Endothelial cell of umbilical vein (primary cell): ENCODE measurements at regions not wholly inside any gene's neighbourhood (a gene's known extent, or its start where the extent isn't known, plus 50 kb on each side); places are given as distances from the start of the nearest gene placed in this dataset.

Experiments used
- BruUV-seq: library from RNA; stranded (reverse); fragments of 400-500 nt; replicated peaks from 2 replicates; lab custom pipeline; 2021; lab: Mats Ljungman, UMichigan
- CTCF ChIA-PET: fragments of 300-600, 350-600 bp; sonication (Branson Sonifier 250); formaldehyde crosslinking; loops from one replicate; lab custom pipeline; 2021; ENCODE audit warnings: antibody characterized with exemption, inconsistent platforms; lab: Charles Lee
- POLR2A ChIA-PET: fragments of 300-600, 350-600 bp; sonication (Branson Sonifier 250); formaldehyde crosslinking; loops from one replicate; lab custom pipeline; 2021; ENCODE audit warnings: antibody characterized with exemption, inconsistent platforms; lab: Charles Lee
- DNase-seq: peaks from one replicate; pipeline ENCODE4 v3.0.0-alpha.2; 2011; ENCODE audit warnings: low read depth, low spot score
- FAIRE-seq: peaks from 2 replicates; lab custom pipeline; 2011; peaks lifted over from hg19 to GRCh38; lab: Jason Lieb, UNC
- H2AFZ ChIP-seq: 2 replicates; pipeline ENCODE4 v1.6.0; 2012; ENCODE audit warnings: low read depth, low read length, control low read depth, inconsistent platforms
- H3K27ac ChIP-seq: 2 replicates; pipeline ENCODE4 v1.5.1; 2011; ENCODE audit warnings: low read depth, mild to moderate bottlenecking, control low read depth, low read length, moderate library complexity; ENCODE audit not compliant: insufficient read depth
- H3K27me3 ChIP-seq, 2 experiments: 2 replicates each; pipeline versions ENCODE4 v1.6.0 to v1.6.1; 2011; ENCODE audit warnings: low read length in 2 of 2, mixed read lengths in 1 of 2; ENCODE audit not compliant: control insufficient read depth in 2 of 2, insufficient read depth in 2 of 2
- H3K36me3 ChIP-seq, 2 experiments: 2 replicates in 1 of 2; 3 replicates in 1 of 2; pipeline ENCODE4 v1.5.1; 2011; ENCODE audit warnings: low read length in 2 of 2, mild to moderate bottlenecking in 1 of 2, moderate library complexity in 1 of 2; ENCODE audit not compliant: control insufficient read depth in 2 of 2, insufficient read depth in 2 of 2; ENCODE audit errors: extremely low read depth in 1 of 2
- H3K4me1 ChIP-seq: 3 replicates; pipeline ENCODE4 v1.5.1; 2011; ENCODE audit warnings: mild to moderate bottlenecking, low read length; ENCODE audit not compliant: control insufficient read depth, insufficient read depth; ENCODE audit errors: extremely low read depth
- H3K4me2 ChIP-seq: 2 replicates; pipeline ENCODE4 v1.6.1; 2011; ENCODE audit warnings: low read length, control low read depth, mixed read lengths; ENCODE audit not compliant: insufficient read depth
- H3K4me3 ChIP-seq, 3 experiments: fragments of 200-600 bp in 1 of 3; sonication (generic), shearing (Covaris generic) in 1 of 3; replicated peaks in 1 of 3; 2 replicates each; pipeline ENCODE4 v1.5.1; 2011 to 2016; ENCODE audit warnings: control low read depth in 3 of 3, low read length in 3 of 3, mild to moderate bottlenecking in 2 of 3, inconsistent platforms in 1 of 3, low read depth in 1 of 3, moderate library complexity in 1 of 3; ENCODE audit not compliant: insufficient read depth in 1 of 3
- H3K79me2 ChIP-seq: 2 replicates; pipeline ENCODE4 v1.6.0; 2012; ENCODE audit warnings: low read length, inconsistent platforms; ENCODE audit not compliant: control insufficient read depth, insufficient read depth
- H3K9ac ChIP-seq: replicated peaks from 2 replicates; pipeline ENCODE3; 2011; ENCODE audit warnings: low read length, control low read depth; ENCODE audit not compliant: insufficient read depth; ENCODE audit errors: extremely low read depth
- H3K9me1 ChIP-seq: replicated peaks from 3 replicates; pipeline ENCODE4 v1.6.0; 2011; ENCODE audit warnings: mild to moderate bottlenecking, low read length; ENCODE audit not compliant: control insufficient read depth, insufficient read depth; ENCODE audit errors: extremely low read depth
- H3K9me3 ChIP-seq: replicated peaks from 2 replicates; pipeline ENCODE4 v1.5.1; 2012; ENCODE audit warnings: low read length, inconsistent platforms; ENCODE audit not compliant: control insufficient read depth, insufficient read depth
- H4K20me1 ChIP-seq: replicated peaks from 2 replicates; pipeline ENCODE3; 2011; ENCODE audit warnings: mild to moderate bottlenecking, low read length; ENCODE audit not compliant: control insufficient read depth, insufficient read depth; ENCODE audit errors: extremely low read depth
- CTCF ChIP-seq, 2 donors: IDR thresholded peaks; 1 replicate in 1 of 2; 2 replicates in 1 of 2; pipeline ENCODE4 v1.5.1; 2011; ENCODE audit warnings: low read length in 2 of 2, mild to moderate bottlenecking in 2 of 2, moderate library complexity in 2 of 2, control low read depth in 1 of 2, inconsistent platforms in 1 of 2, low read depth in 1 of 2; ENCODE audit not compliant: insufficient read depth in 1 of 2; ENCODE audit errors: extremely low read depth in 1 of 2
- FOS ChIP-seq: IDR thresholded peaks from 2 replicates; pipeline ENCODE4 v1.6.1; 2011; ENCODE audit warnings: mild to moderate bottlenecking, low read length, moderate library complexity, borderline replicate concordance; ENCODE audit not compliant: insufficient read depth
- GATA2 ChIP-seq: IDR thresholded peaks from 2 replicates; pipeline ENCODE4 v1.7.0; 2011; ENCODE audit warnings: low read depth, mild to moderate bottlenecking, moderate library complexity, mixed read lengths, low read length; ENCODE audit not compliant: insufficient read length, insufficient read depth
- MAX ChIP-seq: IDR thresholded peaks from 2 replicates; pipeline ENCODE4 v1.6.1; 2011; ENCODE audit not compliant: insufficient read depth, insufficient read length
- POLR2AphosphoS5 ChIP-seq: IDR thresholded peaks from 2 replicates; pipeline ENCODE4 v1.6.1; 2012; ENCODE audit warnings: low read depth, mild to moderate bottlenecking, control low read depth, low read length, moderate library complexity; ENCODE audit not compliant: insufficient read depth
- dilution Hi-C: fragments of 300-500 bp; cut with MboI; formaldehyde crosslinking; loops from one replicate; pipeline ENCODE4 v1.15.0; 2019; ENCODE audit warnings: low sequenced_read_pairs; ENCODE audit not compliant: extremely low pct_ligation_motif_present
- intact Hi-C: fragments of 100-400 bp; cut with micrococcal nuclease; formaldehyde crosslinking; loops from one replicate; pipeline ENCODE4 v1.10.0; 2022

DNA sequence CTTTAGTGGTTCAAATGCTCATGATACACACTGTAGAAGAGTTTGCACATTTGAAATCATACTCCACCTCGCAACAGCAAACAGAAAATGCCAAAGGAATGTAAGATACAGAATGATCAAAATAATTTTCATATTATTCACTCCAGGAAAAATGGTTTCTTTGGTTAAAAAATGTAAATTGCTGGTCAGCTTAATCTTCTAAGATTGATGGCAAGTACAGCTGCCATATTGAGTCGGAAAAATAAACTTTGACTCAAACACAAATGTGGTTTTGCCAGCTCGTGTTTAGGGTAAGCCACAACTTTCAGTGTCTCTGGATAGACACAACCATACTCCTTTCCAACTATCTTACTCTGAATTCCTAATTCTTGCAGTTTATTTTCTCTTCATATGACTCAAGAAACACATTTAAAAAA lies 154.9 kb upstream of the SMIM21 start:
- intact Hi-C loops (no loop called here), dilution Hi-C loops (no loop called here)
- Histone ChIP-seq H3K9me1 (no peaks in the 10 kb centered on the region), H3K4me1 (no peaks in the 10 kb centered on the region), H3K36me3 (no peaks in the 10 kb centered on the region), H2AFZ (no peak overlapping the region), H3K9ac (no peak overlapping the region), H3K4me3 (no peak overlapping the region), H3K4me2 (no peak overlapping the region), H3K79me2 (no peaks in the 10 kb centered on the region), H3K27me3 (no peaks in the 10 kb centered on the region), H3K9me3 (peaks cover 2% of the 10 kb centered on the region), H3K27ac (no peak overlapping the region), H4K20me1 (no peaks in the 10 kb centered on the region)
- ChIA-PET POLR2A (no interaction called here), CTCF (no interaction called here)
- FAIRE-seq (no peak), DNase-seq (no peak)
- TF ChIP-seq MAX (no peak), POLR2AphosphoS5 (no peak), CTCF (IDR thresholded peaks at IDR 0.05; ENCODE audit: extremely low read depth in 1 of 2, insufficient read depth in 1 of 2, low read depth in 1 of 2, low read length in 2 of 2) (no peak)
- no TSS peak for BruUV-seq

- no peak for TF ChIP-seq POLR2AphosphoS5
- no peak for TF ChIP-seq FOS
- no peak for TF ChIP-seq GATA2
- H4K20me1 ChIP-seq, result no peaks in the 10 kb centered on the region
- CTCF ChIA-PET, result no interaction called here
- H3K9me3 ChIP-seq, result peaks cover 2% of the 10 kb centered on the region
- no TSS peak for BruUV-seq
- H3K4me2 ChIP-seq, result no peak overlapping the region
- H3K9me1 ChIP-seq, result no peaks in the 10 kb centered on the region
- H2AFZ ChIP-seq, result no peak overlapping the region
- FAIRE-seq (no peak), DNase-seq (no peak)
- H3K27ac ChIP-seq, result no peak overlapping the region
- H3K4me1 ChIP-seq, result no peaks in the 10 kb centered on the region
- intact Hi-C loops, result no loop called here
- dilution Hi-C loops, result no loop called here
- no peaks in the 10 kb centered on the region for H3K27me3 ChIP-seq
- H3K79me2 ChIP-seq, result no peaks in the 10 kb centered on the region
- POLR2A ChIA-PET, result no interaction called here
- no peak overlapping the region for H3K9ac ChIP-seq
- H3K36me3 ChIP-seq, result no peaks in the 10 kb centered on the region
- no peak overlapping the region for H3K4me3 ChIP-seq
Observed at GRCh38 chr18:75581336-75582131, 154.0 kb upstream of the SMIM21 start.
